Mesothelial cell of epicardium (in vitro differentiated cells): ENCODE measurements at regions not wholly inside any gene's neighbourhood (a gene's known extent, or its start where the extent isn't known, plus 50 kb on each side); places are given as distances from the start of the nearest gene placed in this dataset.
"Not testable (repeated sequence)": the region's sequence is repeated elsewhere in the genome, so short reads cannot be mapped to it uniquely, and the experiment has no call there.

Source experiments
- DNase-seq, 2 experiments: peaks; one replicate each; pipeline ENCODE4 v3.0.0; 2021; ENCODE audit warnings: low spot score in 2 of 2; ENCODE audit not compliant: unreplicated experiment in 2 of 2
- H3K27ac Mint-ChIP-seq: 2 replicates; pipeline ENCODE4 v1.8.0; 2021; ENCODE audit warnings: mixed read lengths
- H3K27me3 Mint-ChIP-seq: 2 replicates; pipeline ENCODE4 v1.8.0; 2021; ENCODE audit warnings: low read depth, mixed read lengths
- H3K36me3 Mint-ChIP-seq: 2 replicates; pipeline ENCODE4 v1.8.0; 2021; ENCODE audit warnings: mixed read lengths
- H3K4me1 Mint-ChIP-seq: 2 replicates; pipeline ENCODE4 v1.8.0; 2021; ENCODE audit warnings: mixed read lengths
- H3K4me3 Mint-ChIP-seq: 2 replicates; pipeline ENCODE4 v1.8.0; 2021; ENCODE audit warnings: mild to moderate bottlenecking, moderate library complexity, mixed read lengths
- H3K9me3 Mint-ChIP-seq: 2 replicates; pipeline ENCODE4 v1.8.0; 2021; ENCODE audit warnings: mixed read lengths
- CTCF ChIP-seq: fragments of 200-600 bp; sonication (generic); IDR thresholded peaks from one replicate; pipeline ENCODE4 v1.5.0; 2021; ENCODE audit warnings: antibody characterized with exemption; ENCODE audit not compliant: unreplicated experiment

GRCh38 chr5:96324708-96325107 lies 108.3 kb downstream of the PCSK1 start:
- Mint-ChIP-seq H3K4me1 (no peaks in the 10 kb centered on the region), H3K27me3 (no peaks in the 10 kb centered on the region), H3K4me3 (no peak overlapping the region), H3K27ac (no peak overlapping the region), H3K36me3 (no peaks in the 10 kb centered on the region), H3K9me3 (peaks cover 5% of the 10 kb centered on the region)
- no peak for TF ChIP-seq CTCF
- no peak for DNase-seq

GRCh38 chr5:96322865-96323264 lies 110.2 kb downstream of the PCSK1 start:
- Mint-ChIP-seq H3K4me1 (no peaks in the 10 kb centered on the region), H3K4me3 (no peak overlapping the region), H3K27ac (no peak overlapping the region), H3K9me3 (peaks cover 5% of the 10 kb centered on the region), H3K27me3 (no peaks in the 10 kb centered on the region), H3K36me3 (no peaks in the 10 kb centered on the region)
- DNase-seq = no peak
- no peak for TF ChIP-seq CTCF

- no peak for DNase-seq
- H3K27me3 Mint-ChIP-seq = no peaks in the 10 kb centered on the region
- no peak overlapping the region for H3K27ac Mint-ChIP-seq
- no peak overlapping the region for H3K4me3 Mint-ChIP-seq
- no peak for TF ChIP-seq CTCF
- no peaks in the 10 kb centered on the region for H3K36me3 Mint-ChIP-seq
- H3K9me3 Mint-ChIP-seq = peaks cover 5% of the 10 kb centered on the region
- H3K4me1 Mint-ChIP-seq = no peaks in the 10 kb centered on the region
These were observed 110.8 kb downstream of the PCSK1 start for GRCh38 chr5:96322217-96322616.

- peaks cover 5% of the 10 kb centered on the region for H3K9me3 Mint-ChIP-seq
- no peaks in the 10 kb centered on the region for H3K27me3 Mint-ChIP-seq
- H3K36me3 Mint-ChIP-seq = no peaks in the 10 kb centered on the region
- H3K4me1 Mint-ChIP-seq = peaks cover 3% of the 10 kb centered on the region
- no peak overlapping the region for H3K27ac Mint-ChIP-seq
- no peak overlapping the region for H3K4me3 Mint-ChIP-seq
- DNase-seq = no peak
- TF ChIP-seq CTCF = no peak
These were observed 111.7 kb downstream of the PCSK1 start for GRCh38 chr5:96321345-96321744.

- TF ChIP-seq CTCF = no peak
- Mint-ChIP-seq H3K4me3 (no peak overlapping the region), H3K27ac (no peak overlapping the region), H3K9me3 (peaks cover 1% of the 10 kb centered on the region), H3K4me1 (peaks cover 4% of the 10 kb centered on the region), H3K27me3 (no peaks in the 10 kb centered on the region), H3K36me3 (no peaks in the 10 kb centered on the region)
- no peak for DNase-seq
These were observed 112.3 kb downstream of the PCSK1 start for GRCh38 chr5:96320797-96321196.

- not testable (repeated sequence) for H3K27ac Mint-ChIP-seq, H3K36me3 Mint-ChIP-seq, H3K9me3 Mint-ChIP-seq, DNase-seq, H3K4me1 Mint-ChIP-seq, H3K27me3 Mint-ChIP-seq, H3K4me3 Mint-ChIP-seq
These were observed 112.9 kb downstream of the PCSK1 start for GRCh38 chr5:96319981-96320739.
